HG03045 (cell line): ENCODE measurements at regions not wholly inside any gene's neighbourhood (a gene's known extent, or its start where the extent isn't known, plus 50 kb on each side); places are given as distances from the start of the nearest gene placed in this dataset.

ENCODE experiments used
- ATAC-seq: cut with Tn5 transposase; IDR thresholded peaks from one replicate; pipeline ENCODE4 v1.9.1; 2021; ENCODE audit warnings: mild to moderate bottlenecking, moderate library complexity; ENCODE audit not compliant: unreplicated experiment

DNA sequence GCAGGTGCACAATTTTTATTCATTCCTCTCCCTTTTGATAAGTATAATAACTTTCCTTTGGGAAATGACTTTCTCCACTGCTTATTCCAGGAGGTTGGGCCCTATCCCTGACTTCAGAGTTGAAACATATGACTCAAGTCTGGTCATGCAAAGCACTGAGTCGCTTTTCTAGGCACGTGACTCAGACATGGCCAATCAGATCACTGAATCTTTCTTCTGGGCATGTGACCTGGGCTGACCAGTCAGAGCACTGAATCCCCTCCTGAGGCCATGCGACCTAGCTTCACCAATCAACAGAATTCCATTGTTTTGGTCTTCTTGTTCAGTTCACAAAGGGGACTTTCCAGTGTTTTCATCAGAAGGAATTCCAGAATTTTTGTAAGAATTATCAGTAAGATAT lies 377.1 kb upstream of the KITLG start:
- no peak for ATAC-seq

DNA sequence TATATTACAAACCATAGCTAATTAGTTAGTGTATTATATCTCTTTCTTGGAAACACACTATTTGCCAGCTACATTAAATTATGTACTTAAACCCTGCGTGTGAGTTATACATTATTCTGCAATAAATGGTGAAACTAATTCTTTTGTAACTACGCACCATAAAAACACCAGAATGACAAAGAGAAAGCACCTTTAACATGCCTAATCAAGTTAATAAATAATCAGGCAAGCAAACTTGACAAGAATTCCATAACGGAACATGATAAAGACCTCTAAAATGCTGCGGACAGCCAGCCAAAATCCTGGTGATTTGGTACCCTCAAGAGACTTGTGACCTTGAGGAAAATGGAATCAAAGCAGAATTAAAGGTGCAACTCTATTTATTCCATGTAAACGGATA lies 375.3 kb upstream of the KITLG start:
- ATAC-seq: no peak

DNA sequence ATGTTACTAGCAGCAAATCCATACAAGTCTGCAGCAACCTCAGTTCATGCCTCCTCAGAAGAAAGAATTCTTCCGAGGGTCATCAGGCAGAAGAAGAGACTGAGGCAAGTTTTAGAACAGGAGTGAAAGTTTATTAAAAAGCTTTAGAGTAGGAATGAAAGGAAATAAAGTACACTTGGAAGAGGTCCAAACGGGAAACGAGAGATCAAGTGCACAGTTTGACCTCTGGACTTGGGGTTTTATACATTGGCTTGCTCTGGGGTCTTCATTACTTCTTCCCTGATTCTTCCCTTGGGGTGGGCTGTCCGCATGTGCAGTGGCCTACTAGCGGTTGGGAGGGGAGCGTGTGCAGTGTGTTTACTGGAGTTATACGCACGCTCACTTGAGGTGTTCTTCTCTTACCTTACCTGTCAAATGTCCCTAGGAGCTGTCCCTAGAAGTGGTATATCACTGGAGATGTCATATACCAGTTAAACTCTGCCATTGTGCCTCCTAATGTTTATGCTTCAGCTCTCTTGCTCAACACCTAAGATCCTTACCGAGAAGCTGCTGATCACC lies 372.8 kb upstream of the KITLG start:
- ATAC-seq: no peak

DNA sequence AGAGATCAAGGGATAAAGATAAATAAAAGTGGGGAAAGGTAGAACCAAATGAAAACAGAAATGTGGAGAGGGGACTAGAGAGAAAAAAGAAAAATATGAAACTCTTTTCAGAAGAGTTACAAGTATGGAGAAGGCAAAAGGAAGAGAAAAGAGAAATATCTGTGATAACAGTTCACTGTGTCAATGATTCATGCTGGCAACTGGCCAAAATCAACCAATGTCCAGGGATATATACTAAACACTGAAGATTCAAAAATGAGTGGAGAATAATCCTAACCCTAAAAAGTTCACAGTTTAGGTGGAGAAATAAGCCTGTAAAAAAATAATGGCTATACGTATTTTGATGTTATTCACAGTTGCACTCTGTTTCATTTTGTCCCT lies 372.3 kb upstream of the KITLG start:
- no peak for ATAC-seq

DNA sequence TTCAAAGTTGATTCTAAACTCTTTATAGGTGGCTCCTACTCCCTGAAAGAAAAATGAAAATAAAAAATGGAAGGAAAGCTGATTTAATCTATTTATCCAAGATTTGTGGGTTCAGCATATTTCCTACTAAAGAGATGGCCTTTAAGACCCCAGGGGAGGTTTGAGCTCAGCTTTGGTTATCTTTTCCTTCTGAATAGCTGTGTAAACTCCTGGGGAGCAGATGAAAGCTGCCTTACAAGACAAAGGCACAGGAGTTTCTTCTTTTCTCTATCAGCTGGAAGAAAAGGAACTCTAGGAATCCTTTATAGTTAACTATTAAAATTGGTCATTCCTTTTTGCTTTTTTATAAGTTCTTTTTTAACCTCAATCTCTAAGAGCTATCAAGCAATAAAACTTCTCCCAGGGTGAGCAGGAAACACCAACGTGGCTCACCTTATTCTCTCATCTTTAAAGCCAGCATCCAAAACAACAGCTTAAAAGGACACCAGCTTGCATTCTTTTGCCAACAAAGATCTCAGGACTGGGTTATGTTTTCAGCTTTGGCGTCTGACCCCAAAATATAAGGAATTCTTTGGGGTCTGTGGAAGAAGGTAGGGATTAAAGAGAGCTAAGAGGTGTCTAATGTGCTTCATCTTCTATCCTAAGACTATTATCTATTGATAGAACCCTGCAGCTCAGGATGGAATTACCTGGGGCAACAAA lies 371.7 kb upstream of the KITLG start:
- no peak for ATAC-seq

DNA sequence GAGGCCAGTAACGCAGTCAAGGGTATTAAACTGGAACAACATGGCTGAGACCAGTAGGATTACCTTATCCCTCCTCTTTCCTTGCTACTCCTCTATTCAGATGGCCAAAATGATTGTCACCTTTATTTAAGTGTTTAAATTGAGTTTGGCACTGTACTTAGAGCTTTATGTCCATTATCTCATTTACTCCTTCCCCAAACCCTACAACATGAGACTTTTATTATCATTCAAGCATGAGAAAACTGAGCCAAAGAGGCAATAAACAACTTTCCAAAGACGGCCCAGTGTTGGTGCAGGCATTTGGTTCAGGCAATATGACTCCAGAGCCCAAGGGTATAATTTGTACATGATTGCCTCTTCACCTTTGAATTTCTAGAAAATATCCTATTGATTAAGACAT lies 370.9 kb upstream of the KITLG start:
- no peak for ATAC-seq

DNA sequence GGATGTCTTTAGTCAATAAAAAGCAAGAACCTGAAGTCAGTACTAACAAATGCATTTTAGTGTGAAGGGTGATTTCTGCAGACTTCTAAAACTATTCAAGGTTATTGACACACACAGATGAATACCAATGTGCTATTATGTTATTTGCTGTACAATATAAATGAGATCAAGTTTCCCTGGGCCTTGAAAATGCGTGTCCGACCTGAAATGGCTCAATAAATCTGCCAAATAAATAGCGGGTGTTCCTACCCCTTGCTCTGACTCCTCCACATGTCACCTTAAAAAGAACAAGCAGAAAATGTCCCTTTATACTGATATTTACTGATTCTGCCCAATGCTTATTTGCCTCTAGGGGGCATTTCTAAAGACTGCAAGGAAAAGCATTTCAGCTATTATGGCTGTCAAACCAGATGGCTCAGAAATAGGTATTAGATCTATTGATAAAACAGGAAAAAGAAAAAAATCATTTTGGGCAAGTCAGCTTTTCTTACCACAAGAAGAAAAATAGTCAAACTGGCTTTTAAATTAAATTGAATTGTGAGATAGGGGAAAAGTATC lies 367.3 kb upstream of the KITLG start:
- ATAC-seq: no peak

DNA sequence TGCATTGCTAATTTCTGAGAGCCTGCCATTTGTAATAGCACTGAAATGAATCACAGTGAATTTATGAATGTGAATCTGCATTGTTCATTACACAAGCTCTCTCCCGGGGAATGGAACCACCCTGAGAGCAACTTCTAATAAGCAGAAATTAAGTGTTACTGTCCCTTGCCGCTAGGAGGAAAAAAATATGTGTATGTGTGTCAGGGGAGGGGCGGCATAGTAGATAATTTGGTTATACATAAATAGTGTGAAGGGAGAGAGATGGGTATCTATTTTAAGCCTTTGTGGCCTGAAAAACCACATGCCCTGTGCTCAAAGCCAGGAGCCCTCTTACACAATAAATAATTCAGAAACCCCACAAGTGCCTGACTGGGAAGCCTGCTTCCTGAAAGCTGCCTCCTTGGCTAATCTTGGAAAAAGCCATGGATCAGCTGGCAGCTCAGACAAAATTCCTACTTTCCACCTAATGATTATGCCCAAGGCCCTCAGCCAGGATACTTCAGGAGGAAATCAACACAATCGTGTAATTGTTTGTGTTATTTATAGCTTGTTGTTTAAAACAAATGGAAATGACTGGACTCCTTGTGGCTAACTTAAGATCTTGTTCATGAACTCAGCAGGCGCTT lies 366.2 kb upstream of the KITLG start:
- no peak for ATAC-seq

DNA sequence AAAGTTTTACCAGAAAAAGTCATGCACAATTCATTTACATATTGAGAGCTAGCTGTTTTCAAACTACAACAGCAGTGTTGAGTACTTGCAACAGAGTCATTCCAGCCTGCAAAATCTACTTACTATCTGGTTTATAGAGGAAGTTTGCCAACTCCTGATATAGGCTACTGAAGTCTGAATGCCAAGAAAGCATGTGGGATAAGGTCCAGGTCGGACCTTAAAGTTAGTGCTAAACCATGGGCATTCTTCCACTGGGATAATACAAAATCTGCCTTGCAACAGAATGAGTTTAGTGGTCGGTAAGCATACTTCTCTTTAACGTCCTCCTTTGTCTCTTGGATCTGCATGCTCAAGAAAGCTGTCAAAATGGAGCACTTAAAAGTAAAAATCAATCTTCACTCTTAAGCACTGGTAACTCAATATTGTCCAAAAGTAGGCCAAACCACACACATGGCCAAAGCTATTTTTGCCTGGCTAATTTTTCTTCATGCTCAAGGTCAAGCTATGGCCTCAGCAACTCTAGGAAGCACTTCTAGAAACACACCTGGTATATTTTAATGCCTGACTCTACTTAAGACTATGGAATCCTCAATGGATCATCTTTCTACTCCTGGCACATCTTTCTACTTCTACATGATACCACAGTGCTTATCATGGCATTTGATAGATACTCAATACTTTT lies 364.9 kb upstream of the KITLG start:
- no peak for ATAC-seq

DNA sequence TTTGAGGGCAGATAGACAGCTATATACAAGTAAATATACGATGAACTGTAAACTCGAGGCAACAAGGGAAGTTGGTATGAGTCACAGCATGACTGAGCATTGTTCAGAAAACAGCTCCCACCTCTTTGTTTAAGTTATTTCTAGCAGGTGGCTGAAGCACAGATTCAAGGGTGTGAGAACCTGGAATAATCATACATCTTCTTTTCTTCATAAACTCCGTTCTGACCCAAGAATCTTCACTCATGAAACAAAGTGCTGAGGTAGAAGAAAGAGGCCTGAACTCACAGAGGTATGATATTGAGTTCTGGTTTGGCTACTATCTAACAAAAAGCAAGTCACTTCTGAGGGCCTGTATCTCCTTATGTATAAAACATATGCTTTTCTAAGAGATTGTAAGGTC lies 364.1 kb upstream of the KITLG start:
- no peak for ATAC-seq

DNA sequence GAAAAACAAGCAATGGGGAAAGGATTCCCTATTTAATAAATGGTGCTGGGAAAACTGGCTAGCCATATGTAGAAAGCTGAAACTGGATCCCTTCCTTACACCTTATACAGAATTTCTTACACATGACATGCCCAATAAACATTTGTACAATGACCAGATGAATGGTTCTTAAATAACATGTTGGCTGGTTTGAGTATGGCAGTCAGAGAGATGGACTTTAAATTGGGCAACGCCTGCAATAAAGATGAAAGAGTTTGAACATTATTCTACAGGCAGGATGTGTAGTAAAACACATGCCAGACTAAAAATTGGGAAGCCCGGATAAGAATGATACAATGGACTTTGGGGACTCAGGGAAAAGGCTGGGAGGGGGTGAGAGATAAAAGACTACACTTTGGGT lies 360.6 kb upstream of the KITLG start:
- ATAC-seq: no peak

DNA sequence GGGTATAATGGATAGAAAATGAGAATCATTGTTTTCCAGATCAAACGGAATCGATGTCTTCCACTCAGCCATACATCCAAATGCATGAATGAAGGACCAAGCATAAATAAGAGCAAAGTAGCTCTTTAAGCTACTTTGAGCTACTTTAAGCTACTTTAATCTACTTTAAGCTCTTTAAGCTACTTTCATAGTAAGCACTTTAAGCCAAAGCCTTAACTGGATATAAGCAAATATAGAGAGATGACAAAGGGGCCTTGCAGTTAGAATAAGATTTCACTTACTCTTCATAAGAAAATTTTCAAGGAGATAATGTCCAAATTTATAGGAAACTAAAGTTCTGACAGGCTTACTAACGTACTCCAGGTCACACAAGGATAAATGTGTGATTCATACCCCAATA lies 355.6 kb upstream of the KITLG start:
- no peak for ATAC-seq

DNA sequence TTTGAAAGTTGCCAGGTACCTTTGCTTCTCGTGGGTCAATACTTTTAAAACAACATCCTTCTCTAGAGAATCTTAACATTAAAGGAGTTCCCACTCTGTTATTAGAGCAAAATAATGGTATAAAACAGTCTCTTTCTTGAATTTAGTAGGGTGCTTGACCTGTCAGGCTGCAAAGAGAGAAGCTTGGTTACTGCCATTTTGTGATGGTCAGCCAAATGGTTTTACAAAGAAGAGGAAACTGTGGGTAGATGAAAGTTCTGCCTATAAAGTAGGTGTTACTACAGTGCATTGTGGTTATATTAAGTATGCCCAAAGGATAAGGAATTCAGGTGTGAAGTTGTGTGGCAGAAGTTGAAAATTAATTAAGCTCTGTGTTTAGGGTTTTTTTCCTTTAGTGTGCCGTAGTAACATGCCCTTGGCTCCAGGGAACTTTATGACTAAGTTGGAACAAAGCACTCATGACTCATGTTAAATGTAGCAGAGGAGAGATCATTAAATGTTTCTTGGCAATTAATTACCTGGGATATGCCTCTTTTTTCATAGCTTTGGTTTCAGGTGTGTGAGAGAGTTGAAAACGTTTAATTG lies 354.0 kb upstream of the KITLG start:
- no peak for ATAC-seq

DNA sequence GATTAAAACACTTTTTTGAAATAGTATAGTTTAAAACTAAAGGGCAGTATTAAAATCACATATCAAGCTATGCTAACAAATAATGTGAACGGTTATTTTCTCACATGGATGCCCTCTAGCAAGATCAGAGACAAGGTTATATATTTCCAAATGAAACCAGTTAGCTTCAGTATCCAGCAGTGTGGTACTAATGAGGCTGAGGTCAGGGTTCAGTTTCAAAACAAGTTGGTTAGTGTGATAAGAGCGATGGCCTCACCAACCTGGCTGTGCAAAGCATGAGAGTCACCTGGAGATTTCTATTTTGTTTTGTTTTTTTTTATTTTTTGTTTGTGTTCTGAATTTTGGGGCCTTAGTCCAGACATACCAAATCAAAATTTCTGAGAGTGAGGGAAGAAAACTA lies 352.2 kb upstream of the KITLG start:
- no peak for ATAC-seq

DNA sequence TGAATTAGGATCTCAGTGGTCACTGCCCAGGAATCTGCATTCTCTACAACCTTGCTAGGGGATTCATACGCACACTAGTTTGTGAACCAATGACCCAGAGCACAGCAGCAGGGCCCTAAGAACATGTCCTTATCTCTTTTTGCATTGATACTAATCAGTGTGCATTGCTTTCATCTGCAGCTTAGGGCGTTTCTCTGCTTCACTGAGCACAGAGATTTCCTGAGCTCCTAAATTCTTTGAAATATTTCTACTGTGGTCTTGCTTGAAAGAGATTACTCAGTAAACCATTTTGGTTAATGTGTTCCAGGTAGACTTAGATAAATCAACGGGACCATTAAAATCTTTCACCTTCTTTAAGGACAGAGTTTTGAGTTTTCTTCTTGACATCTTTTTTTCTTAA lies 351.3 kb upstream of the KITLG start:
- no peak for ATAC-seq

DNA sequence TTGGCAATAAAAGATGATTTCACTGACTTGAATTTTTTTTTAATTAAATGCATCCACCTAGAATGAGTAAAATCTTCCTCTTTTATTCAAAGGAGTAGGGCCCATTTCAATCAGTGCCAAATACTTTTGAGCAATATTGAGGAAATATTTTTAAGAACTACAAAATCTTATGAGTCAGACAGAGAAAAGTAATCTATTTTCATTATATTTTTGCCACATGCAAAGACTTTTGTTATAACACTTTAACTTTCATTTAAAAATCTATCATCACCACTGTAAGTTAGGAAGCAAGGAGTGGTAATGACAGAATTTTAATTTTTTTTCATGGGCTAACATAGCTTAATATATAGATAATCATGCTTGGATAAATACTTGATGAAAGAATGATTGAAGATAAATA lies 345.2 kb upstream of the KITLG start:
- ATAC-seq: no peak

DNA sequence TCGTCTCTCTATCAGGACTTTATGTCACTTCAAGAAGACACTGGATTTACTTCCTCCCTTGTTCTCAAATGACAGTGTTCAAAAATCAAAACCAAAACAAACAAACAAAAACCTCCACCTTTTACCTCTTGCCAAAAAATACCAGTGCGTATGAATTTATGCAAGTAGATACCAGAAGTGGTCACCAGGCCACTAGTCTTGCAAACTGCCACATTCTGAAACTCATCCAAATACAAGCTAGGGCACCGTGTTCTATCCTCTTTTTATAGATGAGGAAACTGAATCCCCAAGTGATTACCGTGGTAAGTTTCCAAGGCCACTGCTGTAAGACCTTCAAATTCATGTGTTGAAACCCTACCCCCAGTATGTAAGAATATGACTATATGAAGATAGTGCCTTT lies 343.9 kb upstream of the KITLG start:
- no peak for ATAC-seq

DNA sequence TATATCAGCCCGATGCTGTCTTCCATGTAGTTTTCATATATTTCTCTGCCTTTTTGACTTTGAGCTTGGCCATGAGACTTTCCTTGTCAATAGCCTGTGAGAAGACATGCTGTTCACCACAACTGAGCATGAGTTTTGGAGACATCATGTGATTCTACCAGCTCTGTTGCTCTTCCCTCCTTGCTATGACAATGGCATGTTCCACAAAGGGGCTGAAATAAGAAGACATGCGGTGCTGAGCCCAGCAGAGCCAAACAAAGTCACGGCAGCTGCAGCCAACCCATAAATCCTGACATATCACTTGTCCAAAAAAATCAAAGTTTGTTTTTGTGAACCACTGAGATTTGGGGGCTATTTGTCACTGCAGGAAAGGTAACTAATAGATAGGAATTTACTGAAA lies 343.4 kb upstream of the KITLG start:
- no peak for ATAC-seq

DNA sequence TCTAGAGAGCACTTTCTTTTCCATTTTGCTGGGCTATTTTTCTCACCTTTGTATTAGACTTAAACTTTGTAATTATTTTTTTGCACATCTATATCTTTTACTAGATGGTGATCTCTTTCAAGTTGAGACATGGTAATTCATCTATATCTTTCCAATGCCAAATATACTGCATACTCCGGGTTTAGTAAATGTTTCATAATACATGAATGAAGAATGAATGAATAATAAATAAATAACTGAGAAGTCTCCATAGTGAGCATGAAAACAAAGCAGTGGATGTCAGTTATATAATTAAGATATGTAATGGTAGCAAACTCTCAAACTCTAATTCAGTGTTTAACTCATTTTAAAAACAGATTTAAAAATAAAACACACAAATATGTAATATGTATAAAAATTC lies 342.5 kb upstream of the KITLG start:
- no peak for ATAC-seq

DNA sequence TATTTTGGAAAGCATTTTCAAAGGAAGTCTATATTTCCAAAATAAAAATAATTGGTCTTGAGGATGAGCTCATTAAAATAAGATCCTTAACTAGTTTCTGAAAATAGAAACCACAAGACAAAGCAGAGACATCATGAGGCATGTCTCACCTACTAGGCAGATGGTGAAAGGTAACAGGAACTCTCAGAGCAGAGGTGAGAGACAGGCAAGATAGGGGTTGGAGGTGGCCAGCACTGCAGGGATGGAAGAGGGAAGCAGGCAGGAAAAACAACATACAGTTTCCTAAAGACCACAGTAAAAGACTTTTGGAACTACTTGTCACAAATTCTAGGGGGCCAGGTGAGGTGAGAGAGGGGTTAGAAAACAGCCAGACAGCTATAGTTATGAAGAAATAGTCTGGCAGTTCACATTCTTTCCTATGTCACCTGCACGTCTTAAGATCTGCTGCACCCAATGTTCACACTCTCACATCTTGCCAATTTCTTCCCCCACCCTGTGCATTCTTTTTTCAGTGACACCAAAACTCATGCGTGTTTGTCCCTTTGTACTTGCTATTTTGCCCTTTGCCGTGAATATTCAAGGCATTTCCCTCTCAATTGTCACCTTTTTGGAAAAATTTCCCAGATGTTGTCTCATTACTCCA lies 341.7 kb upstream of the KITLG start:
- ATAC-seq: no peak

DNA sequence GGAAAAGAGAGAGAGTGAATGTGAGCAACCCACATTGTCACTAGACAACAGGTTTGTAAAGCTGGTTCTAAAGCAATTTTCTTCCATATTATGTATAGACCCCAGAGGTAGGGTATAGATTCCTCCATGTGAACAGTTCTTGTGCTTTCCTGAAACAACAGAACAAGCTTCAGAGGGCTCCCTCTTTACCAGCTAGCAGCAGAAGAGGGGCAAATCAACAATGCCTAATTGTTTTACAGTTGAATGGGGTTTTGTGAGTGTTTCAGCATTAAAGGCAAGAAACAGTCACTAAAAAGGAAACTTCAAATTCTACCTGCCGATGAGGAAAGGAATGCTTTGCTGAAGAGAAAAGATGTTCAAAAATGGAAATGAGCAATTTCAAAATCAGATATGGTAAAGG lies 341.2 kb upstream of the KITLG start:
- no peak for ATAC-seq
